A549 (cell line): ENCODE measurements at regions not wholly inside any gene's neighbourhood (a gene's known extent, or its start where the extent isn't known, plus 50 kb on each side); places are given as distances from the start of the nearest gene placed in this dataset.

ENCODE experiments used
- ATAC-seq, 2 experiments: fragments of 200-7000 bp in 1 of 2; fragments of >200 bp in 1 of 2; cut with Nextera tagmentation in 1 of 2; cut with Tn5 transposase in 1 of 2; 3 replicates each; pipeline versions ENCODE4 v1.8.0 to v1.9.1; 2018 to 2020; ENCODE audit warnings: mild to moderate bottlenecking in 1 of 2, moderate library complexity in 1 of 2
- CTCF ChIA-PET: fragments of 300-600 bp; sonication (Branson Sonifier 250); formaldehyde crosslinking; extraction: SDS; loops from one replicate; lab custom pipeline; 2021; ENCODE audit warnings: antibody characterized with exemption, inconsistent platforms; lab: Yijun Ruan, JAX
- POLR2A ChIA-PET: fragments of 350-600 bp; formaldehyde crosslinking; extraction: SDS; loops from one replicate; lab custom pipeline; 2021; ENCODE audit warnings: antibody characterized with exemption, inconsistent platforms; lab: Yijun Ruan, JAX
- DNase-seq, 2 experiments: peaks; one replicate each; pipeline versions ENCODE4 v3.0.0 to v3.0.0-alpha.2; 2011 to 2016; ENCODE audit warnings: low read depth in 1 of 2, low spot score in 1 of 2
- FAIRE-seq: peaks from 2 replicates; lab custom pipeline; 2011; peaks lifted over from hg19 to GRCh38; lab: Jason Lieb, UNC
- H3K27ac ChIP-seq, 2 experiments: fragments of >200 bp; sonication (Bioruptor Twin); formaldehyde crosslinking; 3 replicates each; pipeline ENCODE4 v1.5.1; 2016 to 2017
- H3K4me1 ChIP-seq: fragments of >200 bp; sonication (Bioruptor Twin); formaldehyde crosslinking; 3 replicates; pipeline ENCODE4 v1.6.1; 2016
- H3K4me2 ChIP-seq: fragments of >200 bp; sonication (Bioruptor Twin); formaldehyde crosslinking; 3 replicates; pipeline ENCODE4 v1.6.1; 2016
- H3K4me3 ChIP-seq: fragments of >200 bp; sonication (Bioruptor Twin); formaldehyde crosslinking; 3 replicates; pipeline ENCODE4 v1.5.1; 2016
- H3K9me3 ChIP-seq: fragments of >200 bp; sonication (Bioruptor Twin); formaldehyde crosslinking; 3 replicates; pipeline ENCODE4 v1.6.1; 2016
- CBX8 ChIP-seq: fragments of 200-600 bp; sonication (generic); IDR thresholded peaks from 2 replicates; pipeline ENCODE4 v1.6.1; 2016
- CHD2 ChIP-seq: fragments of 150-350 bp; IDR thresholded peaks from 2 replicates; pipeline ENCODE4 v1.6.1; 2014; ENCODE audit warnings: low read length; ENCODE audit not compliant: partially characterized antibody
- CHD4 ChIP-seq: fragments of 200-600 bp; sonication (generic); IDR thresholded peaks from 2 replicates; pipeline ENCODE4 v1.6.1; 2016; ENCODE audit warnings: antibody characterized with exemption, mild to moderate bottlenecking, borderline replicate concordance
- E2F6 ChIP-seq: IDR thresholded peaks from 2 replicates; pipeline ENCODE4 v1.6.1; 2012; ENCODE audit warnings: low read depth, borderline replicate concordance
- EHMT2 ChIP-seq: fragments of 200-600 bp; sonication (generic); IDR thresholded peaks from 2 replicates; pipeline ENCODE4 v1.6.1; 2016; ENCODE audit warnings: antibody characterized with exemption, low read depth, mild to moderate bottlenecking, moderate library complexity
- EP300 ChIP-seq, 2 experiments: fragments of >200 bp; sonication (Bioruptor Twin); formaldehyde crosslinking; IDR thresholded peaks; 2 replicates in 1 of 2; 3 replicates in 1 of 2; pipeline ENCODE4 v1.6.1; 2016 to 2017
- ESRRA ChIP-seq: fragments of 150-350 bp; IDR thresholded peaks from 2 replicates; pipeline ENCODE4 v1.6.1; 2014; ENCODE audit warnings: mild to moderate bottlenecking, low read length, borderline replicate concordance
- FOSB ChIP-seq: fragments of 250-450 bp; sonication (Bioruptor Pico); IDR thresholded peaks from 2 replicates; pipeline ENCODE4 v1.5.0; 2020; ENCODE audit warnings: mild to moderate bottlenecking, moderate library complexity
- FOXS1 ChIP-seq: fragments of 250-450 bp; sonication (Bioruptor Pico); IDR thresholded peaks from 2 replicates; pipeline ENCODE4 v1.5.0; 2020; ENCODE audit warnings: mild to moderate bottlenecking, moderate library complexity
- HDAC2 ChIP-seq: fragments of 200-600 bp; sonication (generic); IDR thresholded peaks from 2 replicates; pipeline ENCODE4 v1.6.1; 2016
- KDM5A ChIP-seq: fragments of 200-600 bp; sonication (generic); IDR thresholded peaks from 2 replicates; pipeline ENCODE4 v1.6.1; 2016; ENCODE audit warnings: antibody characterized with exemption, mild to moderate bottlenecking
- MAZ ChIP-seq: fragments of 150-350 bp; IDR thresholded peaks from 2 replicates; pipeline ENCODE4 v1.6.1; 2014; ENCODE audit warnings: antibody characterized with exemption, low read depth, low read length, borderline replicate concordance
- PBX3 ChIP-seq: IDR thresholded peaks from 2 replicates; pipeline ENCODE4 v1.6.1; 2012
- PHF8 ChIP-seq: fragments of 200-600 bp; sonication (generic); IDR thresholded peaks from 2 replicates; pipeline ENCODE4 v1.6.1; 2016; ENCODE audit warnings: low read depth, mild to moderate bottlenecking, antibody characterized with exemption, moderate library complexity, borderline replicate concordance
- POLR2A ChIP-seq: IDR thresholded peaks from 2 replicates; pipeline ENCODE4 v1.6.1; 2012; ENCODE audit warnings: mild to moderate bottlenecking, low read length
- POLR2AphosphoS2 ChIP-seq: conservative IDR thresholded peaks from 2 replicates; pipeline ENCODE4 v1.6.1; 2012; ENCODE audit warnings: low read length, improper control_type of control experiment, inconsistent platforms
- REST ChIP-seq: fragments of 200-600 bp; sonication (generic); IDR thresholded peaks from 2 replicates; pipeline ENCODE4 v1.6.1; 2016; ENCODE audit warnings: antibody characterized with exemption, mild to moderate bottlenecking, moderate library complexity
- SREBF2 ChIP-seq: fragments of 450-650 bp; IDR thresholded peaks from 2 replicates; pipeline ENCODE4 v1.6.1; 2014; ENCODE audit warnings: mild to moderate bottlenecking, moderate library complexity
- TP53 ChIP-seq: fragments of 250-450 bp; sonication (Bioruptor Pico); IDR thresholded peaks from 2 replicates; pipeline ENCODE4 v1.5.0; 2021; ENCODE audit warnings: mild to moderate bottlenecking, moderate library complexity
- WGBS: methylation state at CpG from one replicate; pipeline ENCODE4 v1.1.6; 2017; ENCODE audit errors: missing lambda C conversion rate; 5-methylcytosine and 5-hydroxymethylcytosine counted together
- TF ChIP-seq, protein P1 (sequence below): fragments of 150-350 bp; IDR thresholded peaks from 2 replicates; pipeline ENCODE4 v1.6.1; 2014; ENCODE audit warnings: low read depth, mild to moderate bottlenecking, low read length

DNA sequence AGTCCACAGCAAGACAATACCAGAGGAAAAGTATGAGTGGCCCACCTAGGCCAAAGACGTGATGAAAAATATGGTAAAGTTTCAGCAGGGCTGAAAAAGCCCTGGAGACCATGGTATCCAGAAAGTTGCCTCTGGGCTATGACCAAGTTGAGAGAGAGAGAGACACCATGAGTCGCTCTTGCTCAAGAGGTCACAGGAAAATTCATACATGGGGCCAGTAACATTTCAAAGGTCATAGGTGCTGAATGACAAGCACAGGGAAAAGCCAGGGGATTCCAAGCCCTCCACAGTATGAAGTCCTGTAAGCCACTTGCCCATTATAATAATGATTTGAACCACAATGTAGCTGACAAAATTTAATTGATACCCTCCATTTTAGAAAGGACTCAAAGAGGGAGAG lies 657.7 kb upstream of the CITED2 start:
- ATAC-seq (no peak), FAIRE-seq (no peak), DNase-seq (no peak)
- TF ChIP-seq FOSB (CRISPR knock-in tag): no peak
- TF ChIP-seq EP300 (IDR thresholded peaks at IDR 0.05): no peak
- TF ChIP-seq KDM5A: no peak
- TF ChIP-seq EHMT2: no peak
- WGBS: 66% methylated on average over 2 of the region's 2 CpGs
- Histone ChIP-seq H3K9me3 (peaks cover 13% of the 10 kb centered on the region), H3K27ac (no peak overlapping the region), H3K4me1 (no peaks in the 10 kb centered on the region), H3K4me3 (no peak overlapping the region), H3K4me2 (no peak overlapping the region)
- CTCF ChIA-PET: no interaction called here
- POLR2A ChIA-PET: no interaction called here

GRCh38 chr6:140029551-140029950 lies 655.1 kb upstream of the CITED2 start:
- Histone ChIP-seq H3K27ac (no peak overlapping the region), H3K4me1 (no peaks in the 10 kb centered on the region), H3K4me2 (no peak overlapping the region), H3K9me3 (no peaks in the 10 kb centered on the region), H3K4me3 (no peak overlapping the region)
- ChIA-PET CTCF (interaction anchor here (0.7 kb wide), 1 partner anchor 85 kb away, joined by 3 read pairs; no protein-coding TSS in a partner anchor), POLR2A (no interaction called here)
- 66% methylated on average over 3 of the region's 3 CpGs for WGBS
- no peak for FAIRE-seq
- TF ChIP-seq HDAC2: no peak
- no peak for TF ChIP-seq E2F6
- no peak for TF ChIP-seq FOXS1
- TF ChIP-seq SREBF2: no peak
- no peak for TF ChIP-seq MAZ
- TF ChIP-seq PBX3: no peak
- no peak for TF ChIP-seq CBX8
- TF ChIP-seq PHF8: no peak
- TF ChIP-seq CHD4: no peak
- DNase-seq: no peak
- ATAC-seq: no peak

GRCh38 chr6:140027219-140027618 lies 652.8 kb upstream of the CITED2 start:
- CTCF ChIA-PET: no interaction called here
- DNase-seq (no peak), ATAC-seq (no peak), FAIRE-seq (no peak)
- Histone ChIP-seq H3K27ac (no peak overlapping the region), H3K4me3 (no peak overlapping the region), H3K4me1 (no peaks in the 10 kb centered on the region), H3K9me3 (no peaks in the 10 kb centered on the region), H3K4me2 (no peak overlapping the region)
- TF ChIP-seq FOXS1 (no peak), CHD2 (no peak), POLR2A (no peak), POLR2AphosphoS2 (no peak), PBX3 (no peak), TP53 (CRISPR knock-in tag) (no peak), KDM5A (no peak), ESRRA (no peak), REST (no peak)
- TF ChIP-seq, protein P1, sequence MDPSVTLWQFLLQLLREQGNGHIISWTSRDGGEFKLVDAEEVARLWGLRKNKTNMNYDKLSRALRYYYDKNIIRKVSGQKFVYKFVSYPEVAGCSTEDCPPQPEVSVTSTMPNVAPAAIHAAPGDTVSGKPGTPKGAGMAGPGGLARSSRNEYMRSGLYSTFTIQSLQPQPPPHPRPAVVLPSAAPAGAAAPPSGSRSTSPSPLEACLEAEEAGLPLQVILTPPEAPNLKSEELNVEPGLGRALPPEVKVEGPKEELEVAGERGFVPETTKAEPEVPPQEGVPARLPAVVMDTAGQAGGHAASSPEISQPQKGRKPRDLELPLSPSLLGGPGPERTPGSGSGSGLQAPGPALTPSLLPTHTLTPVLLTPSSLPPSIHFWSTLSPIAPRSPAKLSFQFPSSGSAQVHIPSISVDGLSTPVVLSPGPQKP: no peak
- POLR2A ChIA-PET: no interaction called here
- 46% methylated on average over 2 of the region's 2 CpGs for WGBS
